Panc1 (cell line): ENCODE measurements at regions not wholly inside any gene's neighbourhood (a gene's known extent, or its start where the extent isn't known, plus 50 kb on each side); places are given as distances from the start of the nearest gene placed in this dataset.

ENCODE experiments used
- ATAC-seq: fragments of 200-7000 bp; cut with Tn5 transposase; 2 replicates; pipeline ENCODE4 v1.9.1; 2020; ENCODE audit warnings: mild to moderate bottlenecking, moderate library complexity
- BruUV-seq: library from RNA; stranded (reverse); fragments of 400-500 nt; replicated peaks from 2 replicates; lab custom pipeline; 2021; lab: Mats Ljungman, UMichigan
- CTCF ChIA-PET: fragments of 300-600 bp; sonication (Branson Sonifier 250); formaldehyde crosslinking; loops from one replicate; lab custom pipeline; 2022; ENCODE audit warnings: antibody characterized with exemption; lab: Charles Lee
- POLR2A ChIA-PET: fragments of 300-600 bp; sonication (Branson Sonifier 250); formaldehyde crosslinking; loops from one replicate; lab custom pipeline; 2022; ENCODE audit warnings: antibody characterized with exemption; lab: Charles Lee
- DNase-seq: peaks from one replicate; pipeline ENCODE4 v3.0.0-alpha.2; 2010; ENCODE audit warnings: low read depth, low spot score
- H3K27ac ChIP-seq: 2 replicates; pipeline ENCODE4 v1.5.1; 2011; ENCODE audit warnings: mild to moderate bottlenecking, low read length, inconsistent platforms
- H3K27me3 ChIP-seq: fragments of 200-500 bp; sonication (Bioruptor generic); 2 replicates; pipeline ENCODE4 v1.6.0; 2014; ENCODE audit warnings: low read length, inconsistent platforms; ENCODE audit not compliant: control insufficient read depth, insufficient read depth
- H3K36me3 ChIP-seq: fragments of 200-500 bp; sonication (Bioruptor generic); 2 replicates; pipeline ENCODE4 v1.5.1; 2014; ENCODE audit warnings: inconsistent platforms, mild to moderate bottlenecking, low read length, moderate library complexity; ENCODE audit not compliant: control insufficient read depth, insufficient read depth
- H3K4me1 ChIP-seq: 2 replicates; pipeline ENCODE4 v1.5.1; 2011; ENCODE audit warnings: inconsistent platforms, mild to moderate bottlenecking, low read length, moderate library complexity; ENCODE audit not compliant: control insufficient read depth, insufficient read depth
- H3K4me3 ChIP-seq, 2 experiments: 2 replicates each; pipeline ENCODE4 v1.5.1; 2011 to 2012; ENCODE audit warnings: low read depth in 2 of 2, low read length in 2 of 2, mild to moderate bottlenecking in 2 of 2, inconsistent platforms in 1 of 2, moderate library complexity in 1 of 2
- H3K9me3 ChIP-seq: fragments of 200-500 bp; sonication (Bioruptor generic); 2 replicates; pipeline ENCODE4 v1.5.1; 2014; ENCODE audit warnings: low read depth, mild to moderate bottlenecking, inconsistent platforms, low read length, moderate library complexity; ENCODE audit not compliant: control insufficient read depth, insufficient read depth
- CTCF ChIP-seq: fragments of 450-650 bp; IDR thresholded peaks from 2 replicates; pipeline ENCODE4 v1.5.1; 2017; ENCODE audit warnings: mild to moderate bottlenecking
- POLR2AphosphoS5 ChIP-seq: IDR thresholded peaks from 2 replicates; pipeline ENCODE4 v1.6.1; 2012; ENCODE audit warnings: mild to moderate bottlenecking, low read depth, low read length, moderate library complexity
- REST ChIP-seq, 2 experiments: IDR thresholded peaks; 2 replicates each; pipeline ENCODE4 v1.6.1; 2011 to 2012; ENCODE audit warnings: low read depth in 2 of 2, control low read depth in 1 of 2, low read length in 1 of 2, mild to moderate bottlenecking in 1 of 2, moderate library complexity in 1 of 2; ENCODE audit not compliant: insufficient read depth in 1 of 2
- SIN3A ChIP-seq: IDR thresholded peaks from 2 replicates; pipeline ENCODE4 v1.6.1; 2012; ENCODE audit warnings: low read depth, mild to moderate bottlenecking, low read length, moderate library complexity, borderline replicate concordance; ENCODE audit not compliant: insufficient read depth
- TCF7L2 ChIP-seq: IDR thresholded peaks from 2 replicates; pipeline ENCODE4 v1.6.1; 2011; ENCODE audit warnings: mild to moderate bottlenecking, low read depth, low read length, inconsistent platforms
- in situ Hi-C: cut with HindIII; loops from 2 replicates; pipeline ENCODE4 v1.10.0; 2016; ENCODE audit warnings: low sequenced_read_pairs, low pct_unique_long_range_greater_than_20kb
- intact Hi-C: fragments of 100-400 bp; cut with micrococcal nuclease; formaldehyde crosslinking; loops from one replicate; pipeline ENCODE4 v1.10.0; 2022; ENCODE audit not compliant: unreplicated experiment

GRCh38 chr3:99256788-99257187, 355.3 kb upstream of the DCBLD2 start:
- Histone ChIP-seq H3K27me3 (no peaks in the 10 kb centered on the region), H3K9me3 (no peaks in the 10 kb centered on the region), H3K4me1 (no peaks in the 10 kb centered on the region), H3K4me3 (no peak overlapping the region), H3K36me3 (no peaks in the 10 kb centered on the region), H3K27ac (no peak overlapping the region)
- intact Hi-C loops (no loop called here), in situ Hi-C loops (no loop called here)
- ChIA-PET CTCF (interaction anchor here (0.6 to 0.7 kb wide), 2 partner anchors 439 to 607 kb away, joined by 4 to 11 read pairs; no protein-coding TSS in a partner anchor), POLR2A (no interaction called here)
- no TSS peak for BruUV-seq
- DNase-seq, result no peak
- TF ChIP-seq SIN3A, result no peak
- no peak for ATAC-seq

GRCh38 chr3:99253963-99254355, 352.5 kb upstream of the DCBLD2 start:
- BruUV-seq, result no TSS peak
- in situ Hi-C loops, result no loop called here
- intact Hi-C loops, result no loop called here

More at GRCh38 chr3:99253963-99254355, 352.5 kb upstream of the DCBLD2 start:
- no peak for DNase-seq
- POLR2A ChIA-PET, result no interaction called here
- Histone ChIP-seq H3K4me1 (no peaks in the 10 kb centered on the region), H3K27me3 (no peaks in the 10 kb centered on the region), H3K4me3 (no peak overlapping the region), H3K36me3 (no peaks in the 10 kb centered on the region), H3K27ac (no peak overlapping the region), H3K9me3 (no peaks in the 10 kb centered on the region)
- CTCF ChIA-PET, result no interaction called here
- no peak for ATAC-seq
- TF ChIP-seq CTCF (no peak), TCF7L2 (no peak), POLR2AphosphoS5 (no peak), REST (IDR thresholded peaks at IDR 0.05; ENCODE audit: insufficient read depth in 1 of 2, low read depth in 2 of 2, low read length in 1 of 2) (no peak), SIN3A (no peak)
